Midbrain (tissue), 1 donor: ENCODE measurements at regions not wholly inside any gene's neighbourhood (a gene's known extent, or its start where the extent isn't known, plus 50 kb on each side); places are given as distances from the start of the nearest gene placed in this dataset.
"Not testable (repeated sequence)": the region's sequence is repeated elsewhere in the genome, so short reads cannot be mapped to it uniquely, and the experiment has no call there.

ENCODE experiments used
- DNase-seq: peaks from one replicate; lab custom pipeline; 2025; lab: John Stamatoyannopoulos, UW

- no peak for DNase-seq
Observed at GRCh38 chr18:29873211-29873610, 1169.3 kb downstream of the DSC3 start.

- no peak for DNase-seq
Observed at GRCh38 chr18:29871246-29871645, 1171.3 kb downstream of the DSC3 start.

- DNase-seq = no peak
Observed at GRCh38 chr18:29862824-29863223, 1179.7 kb downstream of the DSC3 start.

- no peak for DNase-seq
Observed at GRCh38 chr18:29855637-29856036, 1186.9 kb downstream of the DSC3 start.

- DNase-seq = no peak
Observed at GRCh38 chr18:29853126-29853525, 1189.4 kb downstream of the DSC3 start.

GRCh38 chr18:29849144-29849543 is 1193.4 kb downstream of the DSC3 start:
- DNase-seq = no peak

GRCh38 chr18:29841631-29842030 is 1200.9 kb downstream of the DSC3 start:
- no peak for DNase-seq

GRCh38 chr18:29840089-29840488 is 1202.5 kb downstream of the DSC3 start:
- no peak for DNase-seq

GRCh38 chr18:29838961-29839360 is 1203.6 kb downstream of the DSC3 start:
- DNase-seq = not testable (repeated sequence)

GRCh38 chr18:29838556-29838955 is 1204.0 kb downstream of the DSC3 start:
- no peak for DNase-seq

- no peak for DNase-seq
Observed at GRCh38 chr18:29823671-29824070, 1218.9 kb downstream of the DSC3 start.

GRCh38 chr18:29821544-29821943 is 1221.0 kb downstream of the DSC3 start:
- DNase-seq = no peak

- DNase-seq = no peak
Observed at GRCh38 chr18:29811519-29811918, 1231.0 kb downstream of the DSC3 start.

- DNase-seq = no peak
Observed at GRCh38 chr18:29780816-29781215, 1261.7 kb downstream of the DSC3 start.

- no peak for DNase-seq
Observed at GRCh38 chr18:29779096-29779495, 1263.4 kb downstream of the DSC3 start.

GRCh38 chr18:29753379-29753778 is 1289.2 kb downstream of the DSC3 start:
- no peak for DNase-seq

- DNase-seq = no peak
Observed at GRCh38 chr18:29749704-29750103, 1292.8 kb downstream of the DSC3 start.

- DNase-seq = no peak
Observed at GRCh38 chr18:29741461-29741860, 1301.1 kb downstream of the DSC3 start.

GRCh38 chr18:29737620-29738019 is 1304.9 kb downstream of the DSC3 start:
- DNase-seq = no peak

GRCh38 chr18:29737190-29737589 is 1305.4 kb downstream of the DSC3 start:
- no peak for DNase-seq

- no peak for DNase-seq
Observed at GRCh38 chr18:29730073-29730472, 1312.5 kb downstream of the DSC3 start.

GRCh38 chr18:29726646-29727045 is 1315.9 kb downstream of the DSC3 start:
- no peak for DNase-seq

- DNase-seq = not testable (repeated sequence)
Observed at GRCh38 chr18:29723486-29723885, 1319.1 kb downstream of the DSC3 start.

GRCh38 chr18:29715960-29716359 is 1326.6 kb downstream of the DSC3 start:
- DNase-seq = not testable (repeated sequence)

- no peak for DNase-seq
Observed at GRCh38 chr18:29712785-29713184, 1329.8 kb downstream of the DSC3 start.
